HG02610 (cell line): ENCODE measurements at regions not wholly inside any gene's neighbourhood (a gene's known extent, or its start where the extent isn't known, plus 50 kb on each side); places are given as distances from the start of the nearest gene placed in this dataset.

Source experiments
- ATAC-seq: cut with Tn5 transposase; IDR thresholded peaks from one replicate; pipeline ENCODE4 v1.9.1; 2021; ENCODE audit warnings: mild to moderate bottlenecking, moderate library complexity; ENCODE audit not compliant: unreplicated experiment

GRCh38 chr10:21176934-21177480 is 279.9 kb upstream of the NEBL start:
- ATAC-seq, result no peak

- no peak for ATAC-seq
Measured at GRCh38 chr10:21175797-21176196, 278.7 kb upstream of the NEBL start.

GRCh38 chr10:21174715-21175495 is 277.8 kb upstream of the NEBL start:
- ATAC-seq, result no peak

- ATAC-seq, result no peak
Measured at GRCh38 chr10:21173802-21174714, 276.9 kb upstream of the NEBL start.

- ATAC-seq, result no peak
Measured at GRCh38 chr10:21172930-21173801, 276.1 kb upstream of the NEBL start.

GRCh38 chr10:21172542-21172929 is 275.4 kb upstream of the NEBL start:
- no peak for ATAC-seq

GRCh38 chr10:21171936-21172541 is 274.9 kb upstream of the NEBL start:
- ATAC-seq, result no peak

- ATAC-seq, result no peak
Measured at GRCh38 chr10:21171197-21171935, 274.3 kb upstream of the NEBL start.

GRCh38 chr10:21170216-21170615 is 273.1 kb upstream of the NEBL start:
- no peak for ATAC-seq

- no peak for ATAC-seq
Measured at GRCh38 chr10:21169271-21169670, 272.2 kb upstream of the NEBL start.

- no peak for ATAC-seq
Measured at GRCh38 chr10:21167288-21168010, 270.3 kb upstream of the NEBL start.

- ATAC-seq, result no peak
Measured at GRCh38 chr10:21166557-21167287, 269.6 kb upstream of the NEBL start.

- ATAC-seq, result no peak
Measured at GRCh38 chr10:21165489-21165888, 268.4 kb upstream of the NEBL start.

- ATAC-seq, result no peak
Measured at GRCh38 chr10:21164687-21165086, 267.6 kb upstream of the NEBL start.

GRCh38 chr10:21162948-21163347 is 265.8 kb upstream of the NEBL start:
- ATAC-seq, result no peak

- ATAC-seq, result no peak
Measured at GRCh38 chr10:21161647-21162046, 264.5 kb upstream of the NEBL start.

- no peak for ATAC-seq
Measured at GRCh38 chr10:21161090-21161625, 264.0 kb upstream of the NEBL start.

GRCh38 chr10:21160116-21160515 is 263.0 kb upstream of the NEBL start:
- ATAC-seq, result no peak
